ENCODE measurements at regions not wholly inside any gene's neighbourhood (a gene's known extent, or its start where the extent isn't known, plus 50 kb on each side); places are given as distances from the start of the nearest gene placed in this dataset.
A peak's percentile ranks its signal among the peaks of the same experiment; 100 is the strongest.

GRCh38 chr18:61677435-61677970, 215.3 kb downstream of the RNF152 start:
- no peak for DNase-seq

GRCh38 chr18:61676773-61677434, 215.9 kb downstream of the RNF152 start:
- no peak for DNase-seq

- no peak for DNase-seq
These were observed 223.5 kb downstream of the RNF152 start for GRCh38 chr18:61669320-61669719.

GRCh38 chr18:61666876-61667590, 225.8 kb downstream of the RNF152 start:
- DNase-seq: no peak

GRCh38 chr18:61664419-61665084, 228.3 kb downstream of the RNF152 start:
- DNase-seq: no peak

- no peak for DNase-seq
These were observed 230.1 kb downstream of the RNF152 start for GRCh38 chr18:61662726-61663125.

GRCh38 chr18:61658431-61658830, 234.4 kb downstream of the RNF152 start:
- no peak for DNase-seq

GRCh38 chr18:61657066-61657732, 235.6 kb downstream of the RNF152 start:
- no peak for DNase-seq

GRCh38 chr18:61655630-61656029, 237.2 kb downstream of the RNF152 start:
- DNase-seq: no peak

GRCh38 chr18:61653823-61654551, 238.8 kb downstream of the RNF152 start:
- no peak for DNase-seq

GRCh38 chr18:61651880-61652268, 240.9 kb downstream of the RNF152 start:
- no peak for DNase-seq

GRCh38 chr18:61651145-61651879, 241.5 kb downstream of the RNF152 start:
- DNase-seq: no peak

GRCh38 chr18:61643884-61644647, 248.7 kb downstream of the RNF152 start:
- DNase-seq: no peak

- DNase-seq: no peak
These were observed 252.9 kb downstream of the RNF152 start for GRCh38 chr18:61639886-61640285.

- no peak for DNase-seq
These were observed 254.8 kb downstream of the RNF152 start for GRCh38 chr18:61637905-61638595.

- no peak for DNase-seq
These were observed 255.5 kb downstream of the RNF152 start for GRCh38 chr18:61637319-61637718.

- peak in 30 of 56 donors; percentile 0 to 55 (median 10) for DNase-seq
These were observed 256.8 kb downstream of the RNF152 start for GRCh38 chr18:61635901-61636528.

GRCh38 chr18:61628085-61628484, 264.7 kb downstream of the RNF152 start:
- no peak for DNase-seq

All from nucleus accumbens (tissue), 56 donors.